Esophagus squamous epithelium (tissue), 4 donors: ENCODE measurements at regions not wholly inside any gene's neighbourhood (a gene's known extent, or its start where the extent isn't known, plus 50 kb on each side); places are given as distances from the start of the nearest gene placed in this dataset.

Source experiments
- CTCF ChIP-seq, 6 experiments: fragments of 450-650 bp in 4 of 6; fragments of 200-600 bp in 2 of 6; sonication (generic) in 2 of 6; IDR thresholded peaks; one replicate each; pipeline ENCODE4 v1.5.1; 2016 to 2019; ENCODE audit warnings: antibody characterized with exemption in 6 of 6, mild to moderate bottlenecking in 4 of 6, moderate library complexity in 4 of 6
- POLR2A ChIP-seq, 4 donors: fragments of 450-650 bp; IDR thresholded peaks; one replicate each; pipeline ENCODE4 v1.6.1; 2017; ENCODE audit warnings: antibody characterized with exemption in 4 of 4, mild to moderate bottlenecking in 4 of 4, moderate library complexity in 3 of 4

GRCh38 chr2:236359426-236360045 is 95.3 kb upstream of the ASB18 start:
- no peak for TF ChIP-seq CTCF (IDR thresholded peaks at IDR 0.05)
- TF ChIP-seq POLR2A (IDR thresholded peaks at IDR 0.05): no peak
